Lower lobe of right lung (tissue), 2 donors: ENCODE measurements at regions not wholly inside any gene's neighbourhood (a gene's known extent, or its start where the extent isn't known, plus 50 kb on each side); places are given as distances from the start of the nearest gene placed in this dataset.

Source experiments
- ATAC-seq, 2 donors: fragments of 200-7000 bp; cut with Tn5 transposase; one replicate each; pipeline ENCODE4 v1.9.1; 2020 to 2022; ENCODE audit warnings: mild to moderate bottlenecking in 2 of 2, moderate library complexity in 2 of 2
- DNase-seq: peaks from one replicate; pipeline ENCODE4 v3.0.0-alpha.2; 2020
- H3K27ac ChIP-seq: fragments of 200-600 bp; one replicate; pipeline ENCODE4 v1.8.0; 2022
- H3K27me3 ChIP-seq: fragments of 200-600 bp; one replicate; pipeline ENCODE4 v1.8.0; 2022; ENCODE audit warnings: low read depth
- H3K36me3 ChIP-seq: fragments of 200-600 bp; one replicate; pipeline ENCODE4 v1.8.0; 2022; ENCODE audit warnings: mild to moderate bottlenecking
- H3K4me1 ChIP-seq: fragments of 200-600 bp; one replicate; pipeline ENCODE4 v1.8.0; 2022
- H3K4me3 ChIP-seq: fragments of 200-600 bp; one replicate; pipeline ENCODE4 v1.8.0; 2022; ENCODE audit warnings: mild to moderate bottlenecking
- H3K9me3 ChIP-seq: fragments of 200-600 bp; one replicate; pipeline ENCODE4 v1.8.0; 2022
- intact Hi-C: fragments of 100-400 bp; cut with DNase I; formaldehyde crosslinking; loops from one replicate; pipeline ENCODE4 v1.11.0; 2022
- TF ChIP-seq, protein P1 (sequence below): fragments of 200-600 bp; IDR thresholded peaks from one replicate; pipeline ENCODE4 v1.8.0; 2022; ENCODE audit warnings: antibody characterized with exemption, mild to moderate bottlenecking
- donor health status: DM: no; HTN: yes; CAD: no; lungs with severe emphysema.

DNA sequence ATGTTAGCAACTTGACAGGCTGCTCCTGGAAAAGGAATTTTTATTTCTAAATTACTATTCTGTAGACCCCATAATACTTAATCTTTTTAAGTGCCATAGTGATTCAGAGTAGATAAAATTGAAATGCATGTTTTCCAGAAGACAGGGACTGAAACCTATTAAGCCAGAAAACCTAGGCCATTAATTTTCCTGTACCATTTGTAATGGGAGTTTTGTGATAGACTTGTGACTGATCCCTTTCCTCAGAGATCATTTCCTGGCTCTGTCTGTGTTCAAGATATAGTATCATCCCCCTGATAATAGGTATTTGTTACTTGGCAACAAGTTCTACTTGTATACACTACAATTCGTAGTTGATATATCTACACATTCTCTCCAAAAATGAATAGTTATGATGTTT is 1609.8 kb downstream of the AMY1C start:
- intact Hi-C loops, result no loop called here
- Histone ChIP-seq H3K27ac (no peak overlapping the region), H3K36me3 (no peaks in the 10 kb centered on the region), H3K27me3 (no peaks in the 10 kb centered on the region), H3K9me3 (no peaks in the 10 kb centered on the region), H3K4me1 (no peaks in the 10 kb centered on the region), H3K4me3 (no peak overlapping the region)
- DNase-seq (no peak), ATAC-seq (no peak)
- TF ChIP-seq, protein P1, sequence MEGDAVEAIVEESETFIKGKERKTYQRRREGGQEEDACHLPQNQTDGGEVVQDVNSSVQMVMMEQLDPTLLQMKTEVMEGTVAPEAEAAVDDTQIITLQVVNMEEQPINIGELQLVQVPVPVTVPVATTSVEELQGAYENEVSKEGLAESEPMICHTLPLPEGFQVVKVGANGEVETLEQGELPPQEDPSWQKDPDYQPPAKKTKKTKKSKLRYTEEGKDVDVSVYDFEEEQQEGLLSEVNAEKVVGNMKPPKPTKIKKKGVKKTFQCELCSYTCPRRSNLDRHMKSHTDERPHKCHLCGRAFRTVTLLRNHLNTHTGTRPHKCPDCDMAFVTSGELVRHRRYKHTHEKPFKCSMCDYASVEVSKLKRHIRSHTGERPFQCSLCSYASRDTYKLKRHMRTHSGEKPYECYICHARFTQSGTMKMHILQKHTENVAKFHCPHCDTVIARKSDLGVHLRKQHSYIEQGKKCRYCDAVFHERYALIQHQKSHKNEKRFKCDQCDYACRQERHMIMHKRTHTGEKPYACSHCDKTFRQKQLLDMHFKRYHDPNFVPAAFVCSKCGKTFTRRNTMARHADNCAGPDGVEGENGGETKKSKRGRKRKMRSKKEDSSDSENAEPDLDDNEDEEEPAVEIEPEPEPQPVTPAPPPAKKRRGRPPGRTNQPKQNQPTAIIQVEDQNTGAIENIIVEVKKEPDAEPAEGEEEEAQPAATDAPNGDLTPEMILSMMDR, result no peak

DNA sequence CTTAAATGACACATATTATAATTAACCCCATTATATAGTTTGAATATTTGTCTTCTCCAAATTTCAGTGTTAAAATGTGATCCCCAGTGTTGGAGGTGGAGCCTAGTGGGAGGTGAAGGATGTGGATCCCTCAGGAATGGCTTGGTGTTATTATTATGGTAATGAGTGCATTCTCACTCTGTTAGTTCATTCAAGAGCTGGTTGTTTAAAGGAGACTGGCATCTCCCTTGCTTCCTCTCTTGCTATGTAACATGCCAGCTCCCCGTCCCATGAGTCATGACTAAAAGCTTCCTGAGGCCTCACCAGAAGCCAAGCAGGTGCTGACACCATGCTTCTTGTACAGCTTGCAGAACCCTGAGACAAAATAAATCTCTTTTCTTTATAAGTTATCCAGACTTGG is 1612.7 kb downstream of the AMY1C start:
- ATAC-seq (no peak), DNase-seq (no peak)
- H3K4me1 ChIP-seq, result no peaks in the 10 kb centered on the region
- no peaks in the 10 kb centered on the region for H3K27me3 ChIP-seq
- no peaks in the 10 kb centered on the region for H3K9me3 ChIP-seq
- no peaks in the 10 kb centered on the region for H3K36me3 ChIP-seq
- no peak overlapping the region for H3K27ac ChIP-seq
- H3K4me3 ChIP-seq, result no peak overlapping the region
- intact Hi-C loops, result no loop called here
- TF ChIP-seq, protein P1, result no peak

DNA sequence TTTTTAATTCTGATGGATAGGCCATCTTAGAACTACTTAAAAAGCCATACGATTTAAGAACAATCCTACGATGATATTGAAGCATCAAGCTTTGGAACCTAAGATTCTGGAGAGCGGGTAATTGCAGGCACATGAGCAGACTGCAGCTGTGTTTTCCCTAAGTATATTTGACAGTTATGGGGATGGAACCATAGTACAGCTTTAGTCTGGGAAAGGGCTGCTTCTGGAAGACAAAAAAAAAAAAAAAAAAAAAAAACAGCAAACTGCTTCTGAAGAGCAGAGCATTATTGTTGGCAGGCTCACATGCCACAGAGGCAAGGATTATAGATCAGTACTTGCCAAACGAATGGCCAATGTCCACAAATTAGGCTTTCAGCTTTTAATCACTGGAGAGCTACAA is 1618.7 kb downstream of the AMY1C start:
- TF ChIP-seq, protein P1, result no peak
- intact Hi-C loops, result no loop called here
- no peaks in the 10 kb centered on the region for H3K27me3 ChIP-seq
- no peak overlapping the region for H3K27ac ChIP-seq
- H3K36me3 ChIP-seq, result no peaks in the 10 kb centered on the region
- no peaks in the 10 kb centered on the region for H3K4me1 ChIP-seq
- H3K9me3 ChIP-seq, result no peaks in the 10 kb centered on the region
- no peak overlapping the region for H3K4me3 ChIP-seq
- DNase-seq (no peak), ATAC-seq (no peak)

DNA sequence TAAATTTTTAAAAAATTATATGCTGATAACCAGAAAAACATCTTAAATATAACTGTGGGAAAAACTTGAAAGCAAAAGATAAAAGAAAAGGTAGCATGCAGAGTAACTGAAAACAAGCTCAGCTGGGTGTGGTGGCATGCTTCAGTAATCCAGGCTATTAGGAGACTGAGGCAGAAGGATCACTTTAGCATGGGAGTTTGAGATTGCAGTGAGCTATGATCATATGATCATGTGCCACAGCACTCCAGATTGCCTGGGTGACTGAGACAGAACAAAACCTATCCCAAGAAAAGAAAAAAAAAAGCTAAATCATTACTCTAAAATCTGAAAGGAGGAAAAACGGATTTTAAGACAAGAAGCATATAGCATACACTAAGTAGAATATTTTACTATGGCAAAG is 1624.0 kb downstream of the AMY1C start:
- peaks cover 3% of the 10 kb centered on the region for H3K9me3 ChIP-seq
- H3K4me1 ChIP-seq, result no peaks in the 10 kb centered on the region
- ATAC-seq, result no peak
- no peak overlapping the region for H3K4me3 ChIP-seq
- TF ChIP-seq, protein P1, result no peak
- no peaks in the 10 kb centered on the region for H3K27me3 ChIP-seq
- intact Hi-C loops, result no loop called here
- no peaks in the 10 kb centered on the region for H3K36me3 ChIP-seq
- no peak for DNase-seq
- H3K27ac ChIP-seq, result no peak overlapping the region

DNA sequence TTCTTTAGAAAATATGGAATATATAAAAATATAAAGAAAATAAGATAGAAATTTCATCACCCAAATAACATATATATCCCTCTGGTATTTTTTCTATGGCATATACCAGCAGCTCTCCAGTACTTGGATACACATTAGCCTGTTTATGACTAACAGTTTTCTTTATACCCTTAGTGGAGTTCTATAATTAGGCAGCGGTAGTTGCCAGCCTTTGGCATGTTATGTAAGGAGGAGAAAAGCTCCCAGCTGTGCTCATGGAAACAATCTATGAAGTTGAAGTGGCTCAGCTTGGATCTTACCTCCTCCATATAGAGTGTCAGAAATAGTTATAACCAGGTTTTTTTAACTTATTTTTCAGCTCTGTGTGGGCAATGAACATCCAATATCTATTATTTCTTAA is 1636.8 kb downstream of the AMY1C start:
- no peaks in the 10 kb centered on the region for H3K9me3 ChIP-seq
- TF ChIP-seq, protein P1, result no peak
- no peaks in the 10 kb centered on the region for H3K36me3 ChIP-seq
- no peaks in the 10 kb centered on the region for H3K4me1 ChIP-seq
- no peak overlapping the region for H3K4me3 ChIP-seq
- ATAC-seq (no peak), DNase-seq (no peak)
- no peak overlapping the region for H3K27ac ChIP-seq
- intact Hi-C loops, result no loop called here
- no peaks in the 10 kb centered on the region for H3K27me3 ChIP-seq

DNA sequence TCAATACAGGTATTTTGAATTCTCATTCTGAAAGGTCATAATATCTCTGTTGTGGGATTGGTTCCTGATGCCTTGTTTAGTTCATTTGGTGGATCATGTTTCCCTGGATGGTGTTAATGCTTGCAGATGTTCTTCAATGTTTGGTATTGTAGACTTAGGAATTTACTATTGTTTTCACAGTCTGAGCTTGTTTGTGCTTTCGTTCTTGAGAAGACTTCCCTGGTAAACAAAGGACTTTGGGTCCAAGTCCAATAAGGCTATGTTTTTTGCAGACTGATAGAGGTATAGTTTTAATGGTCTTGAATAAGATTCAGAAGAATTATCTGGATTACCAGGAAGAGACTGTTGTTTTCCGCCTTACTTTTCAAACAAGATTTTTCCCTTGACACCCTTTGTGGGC is 1646.3 kb downstream of the AMY1C start:
- no peaks in the 10 kb centered on the region for H3K27me3 ChIP-seq
- TF ChIP-seq, protein P1, result no peak
- ATAC-seq, result no peak
- no peaks in the 10 kb centered on the region for H3K36me3 ChIP-seq
- intact Hi-C loops, result no loop called here
- H3K27ac ChIP-seq, result no peak overlapping the region
- no peaks in the 10 kb centered on the region for H3K4me1 ChIP-seq
- no peaks in the 10 kb centered on the region for H3K9me3 ChIP-seq
- H3K4me3 ChIP-seq, result no peak overlapping the region
- no peak for DNase-seq
